ENCODE measurements at regions not wholly inside any gene's neighbourhood (a gene's known extent, or its start where the extent isn't known, plus 50 kb on each side); places are given as distances from the start of the nearest gene placed in this dataset.

- TF ChIP-seq FOXP4 (CRISPR knock-in tag; IDR thresholded peaks at IDR 0.05) (no peak), OVOL2 (CRISPR knock-in tag; IDR thresholded peaks at IDR 0.05; ENCODE audit: borderline replicate concordance) (no peak), ZNF281 (CRISPR knock-in tag; IDR thresholded peaks at IDR 0.05) (no peak), ZBTB43 (CRISPR knock-in tag; IDR thresholded peaks at IDR 0.05) (no peak), ZNF263 (CRISPR knock-in tag; IDR thresholded peaks at IDR 0.05; ENCODE audit: low read depth) (no peak), GABPB1 (CRISPR knock-in tag; IDR thresholded peaks at IDR 0.05) (no peak), NR1H2 (CRISPR knock-in tag; IDR thresholded peaks at IDR 0.05) (no peak)
- TF ChIP-seq, protein P1, sequence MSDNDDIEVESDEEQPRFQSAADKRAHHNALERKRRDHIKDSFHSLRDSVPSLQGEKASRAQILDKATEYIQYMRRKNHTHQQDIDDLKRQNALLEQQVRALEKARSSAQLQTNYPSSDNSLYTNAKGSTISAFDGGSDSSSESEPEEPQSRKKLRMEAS (CRISPR knock-in tag; IDR thresholded peaks at IDR 0.05) = no peak
- TF ChIP-seq, protein P2, sequence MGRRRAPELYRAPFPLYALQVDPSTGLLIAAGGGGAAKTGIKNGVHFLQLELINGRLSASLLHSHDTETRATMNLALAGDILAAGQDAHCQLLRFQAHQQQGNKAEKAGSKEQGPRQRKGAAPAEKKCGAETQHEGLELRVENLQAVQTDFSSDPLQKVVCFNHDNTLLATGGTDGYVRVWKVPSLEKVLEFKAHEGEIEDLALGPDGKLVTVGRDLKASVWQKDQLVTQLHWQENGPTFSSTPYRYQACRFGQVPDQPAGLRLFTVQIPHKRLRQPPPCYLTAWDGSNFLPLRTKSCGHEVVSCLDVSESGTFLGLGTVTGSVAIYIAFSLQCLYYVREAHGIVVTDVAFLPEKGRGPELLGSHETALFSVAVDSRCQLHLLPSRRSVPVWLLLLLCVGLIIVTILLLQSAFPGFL (CRISPR knock-in tag; IDR thresholded peaks at IDR 0.05; ENCODE audit: borderline replicate concordance) = no peak
- TF ChIP-seq, protein P3, sequence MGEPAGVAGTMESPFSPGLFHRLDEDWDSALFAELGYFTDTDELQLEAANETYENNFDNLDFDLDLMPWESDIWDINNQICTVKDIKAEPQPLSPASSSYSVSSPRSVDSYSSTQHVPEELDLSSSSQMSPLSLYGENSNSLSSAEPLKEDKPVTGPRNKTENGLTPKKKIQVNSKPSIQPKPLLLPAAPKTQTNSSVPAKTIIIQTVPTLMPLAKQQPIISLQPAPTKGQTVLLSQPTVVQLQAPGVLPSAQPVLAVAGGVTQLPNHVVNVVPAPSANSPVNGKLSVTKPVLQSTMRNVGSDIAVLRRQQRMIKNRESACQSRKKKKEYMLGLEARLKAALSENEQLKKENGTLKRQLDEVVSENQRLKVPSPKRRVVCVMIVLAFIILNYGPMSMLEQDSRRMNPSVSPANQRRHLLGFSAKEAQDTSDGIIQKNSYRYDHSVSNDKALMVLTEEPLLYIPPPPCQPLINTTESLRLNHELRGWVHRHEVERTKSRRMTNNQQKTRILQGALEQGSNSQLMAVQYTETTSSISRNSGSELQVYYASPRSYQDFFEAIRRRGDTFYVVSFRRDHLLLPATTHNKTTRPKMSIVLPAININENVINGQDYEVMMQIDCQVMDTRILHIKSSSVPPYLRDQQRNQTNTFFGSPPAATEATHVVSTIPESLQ (CRISPR knock-in tag; IDR thresholded peaks at IDR 0.05) = no peak
These were observed 426.6 kb upstream of the THBS1 start (continued) for GRCh38 chr15:39154227-39154638.

GRCh38 chr15:39154776-39155175 lies 426.1 kb upstream of the THBS1 start:
- POLR2A ChIA-PET = no interaction called here
- H3K4me3 Mint-ChIP-seq = no peak overlapping the region

More at GRCh38 chr15:39154776-39155175, 426.1 kb upstream of the THBS1 start:
- Mint-ChIP-seq H3K4me1 (peaks cover 29% of the 10 kb centered on the region), H3K36me3 (no peaks in the 10 kb centered on the region), H3K9me3 (no peaks in the 10 kb centered on the region), H3K27ac (no peak overlapping the region), H3K27me3 (ENCODE audit: low read depth) (no peaks in the 10 kb centered on the region)
- TF ChIP-seq NFE2L1 (CRISPR knock-in tag; IDR thresholded peaks at IDR 0.05) = no peak
- TF ChIP-seq ZNF396 (CRISPR knock-in tag; IDR thresholded peaks at IDR 0.05; ENCODE audit: borderline replicate concordance) = no peak
- TF ChIP-seq FOXP1 (CRISPR knock-in tag; IDR thresholded peaks at IDR 0.05; ENCODE audit: borderline replicate concordance) = no peak
- TF ChIP-seq USF1 (CRISPR knock-in tag; IDR thresholded peaks at IDR 0.05) = no peak
- no peak for TF ChIP-seq E2F4 (CRISPR knock-in tag; IDR thresholded peaks at IDR 0.05; ENCODE audit: borderline replicate concordance, low read depth)
- TF ChIP-seq SMAD4 (CRISPR knock-in tag; IDR thresholded peaks at IDR 0.05) = no peak
- TF ChIP-seq, protein P2 (CRISPR knock-in tag; IDR thresholded peaks at IDR 0.05; ENCODE audit: borderline replicate concordance) = no peak
- no peak for TF ChIP-seq NFYB (CRISPR knock-in tag; conservative IDR thresholded peaks at IDR 0.05; ENCODE audit: low read depth)
- no peak for TF ChIP-seq IRF1 (CRISPR knock-in tag; IDR thresholded peaks at IDR 0.05)
- TF ChIP-seq TEAD1 (CRISPR knock-in tag; IDR thresholded peaks at IDR 0.05) = no peak
- no peak for ATAC-seq
- no peak for DNase-seq (ENCODE audit: low spot score)
- CTCF ChIA-PET = interaction anchor here (0.8 to 1.7 kb wide), 7 partner anchors 17 to 602 kb away, joined by 3 to 6 read pairs (median 3); no protein-coding TSS in a partner anchor
